Retinal pigment epithelial cell (primary cell): ENCODE measurements at regions not wholly inside any gene's neighbourhood (a gene's known extent, or its start where the extent isn't known, plus 50 kb on each side); places are given as distances from the start of the nearest gene placed in this dataset.

Experiments
- DNase-seq: peaks from one replicate; pipeline ENCODE4 v3.0.0-alpha.2; 2010; ENCODE audit warnings: low read depth
- H3K4me3 ChIP-seq: 2 replicates; pipeline ENCODE4 v1.5.1; 2011; ENCODE audit warnings: mild to moderate bottlenecking, low read length, control low read depth, moderate library complexity
- CTCF ChIP-seq: conservative IDR thresholded peaks from 2 replicates; pipeline ENCODE4 v1.5.1; 2011; ENCODE audit warnings: low read depth, low read length, control low read depth, inconsistent platforms

DNA sequence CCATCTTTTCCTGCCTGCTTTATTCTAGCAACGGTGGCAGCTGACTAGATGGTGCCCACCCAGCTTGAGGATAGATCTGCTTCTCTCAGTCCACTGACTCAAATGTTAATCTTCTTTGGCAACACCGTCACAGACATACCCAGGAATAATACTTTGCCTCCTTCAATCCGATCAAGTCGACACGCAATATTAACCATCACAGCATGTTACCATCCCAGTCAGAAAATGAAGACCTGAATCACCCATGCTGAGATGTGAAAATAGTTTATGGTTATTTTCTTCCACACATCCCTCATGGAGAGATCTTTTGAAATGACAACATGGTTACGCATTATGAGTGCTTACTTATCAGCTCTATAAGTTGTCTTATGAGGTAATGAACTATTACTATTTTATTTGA is 392.8 kb downstream of the SEC23A start:
- no peak overlapping the region for H3K4me3 ChIP-seq
- DNase-seq, result no peak
- no peak for TF ChIP-seq CTCF

GRCh38 chr14:38705220-38705619 is 397.8 kb downstream of the SEC23A start:
- no peak overlapping the region for H3K4me3 ChIP-seq
- DNase-seq, result no peak
- TF ChIP-seq CTCF, result no peak

GRCh38 chr14:38704220-38704619 is 398.8 kb downstream of the SEC23A start:
- DNase-seq, result no peak
- no peak overlapping the region for H3K4me3 ChIP-seq
- TF ChIP-seq CTCF, result no peak

- no peak for DNase-seq
- no peak overlapping the region for H3K4me3 ChIP-seq
- TF ChIP-seq CTCF, result no peak
Measured at GRCh38 chr14:38696925-38697324, 406.1 kb downstream of the SEC23A start.

DNA sequence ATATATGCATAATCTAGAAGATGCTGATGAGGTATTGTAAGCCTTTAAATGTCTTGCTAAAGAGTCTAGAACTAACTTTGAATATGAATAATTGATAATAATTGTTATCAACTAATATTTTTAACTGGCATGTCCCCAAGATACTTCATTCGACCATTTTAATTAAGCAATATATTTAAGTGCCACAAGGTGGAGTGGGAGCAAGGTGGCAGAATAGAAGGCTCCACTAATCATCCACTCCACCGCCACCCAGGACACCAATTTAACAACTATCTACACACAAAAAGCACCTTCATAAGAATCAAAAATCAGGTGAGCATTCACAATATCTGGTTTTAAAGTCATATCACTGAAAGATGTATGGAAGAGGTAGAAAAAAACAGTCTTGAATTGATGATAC is 409.6 kb downstream of the SEC23A start:
- no peak for DNase-seq
- H3K4me3 ChIP-seq, result no peak overlapping the region
- no peak for TF ChIP-seq CTCF

- TF ChIP-seq CTCF, result no peak
- no peak overlapping the region for H3K4me3 ChIP-seq
- no peak for DNase-seq
Measured at GRCh38 chr14:38669027-38669426, 413.1 kb upstream of the CLEC14A start.

- no peak overlapping the region for H3K4me3 ChIP-seq
- TF ChIP-seq CTCF, result no peak
- no peak for DNase-seq
Measured at GRCh38 chr14:38663382-38663781, 407.5 kb upstream of the CLEC14A start.
